SK-N-SH treated with all-trans-retinoic acid at 6 μM for 48 hours (cell line): ENCODE measurements at regions not wholly inside any gene's neighbourhood (a gene's known extent, or its start where the extent isn't known, plus 50 kb on each side); places are given as distances from the start of the nearest gene placed in this dataset.

Source experiments
- ATAC-seq: fragments of 200-7000 bp; cut with Tn5 transposase; 3 replicates; pipeline ENCODE4 v1.9.1; 2020; ENCODE audit warnings: mild to moderate bottlenecking, moderate library complexity
- CSRNP3 ChIP-seq: fragments of 250-450 bp; sonication (Bioruptor Pico); IDR thresholded peaks from 2 replicates; pipeline ENCODE4 v1.5.1; 2021; ENCODE audit warnings: mild to moderate bottlenecking, moderate library complexity
- ESRRG ChIP-seq: fragments of 250-450 bp; sonication (Bioruptor Pico); IDR thresholded peaks from 2 replicates; pipeline ENCODE4 v1.6.1; 2021; ENCODE audit warnings: mild to moderate bottlenecking
- GLIS3 ChIP-seq: fragments of 250-450 bp; sonication (Bioruptor Pico); IDR thresholded peaks from 2 replicates; pipeline ENCODE4 v1.5.0; 2020; ENCODE audit warnings: mild to moderate bottlenecking, moderate library complexity
- ISL1 ChIP-seq: fragments of 250-450 bp; sonication (Bioruptor Pico); IDR thresholded peaks from 2 replicates; pipeline ENCODE4 v2.1.2; 2022; ENCODE audit warnings: mild to moderate bottlenecking, moderate library complexity
- OSR1 ChIP-seq: fragments of 250-450 bp; sonication (Bioruptor Pico); IDR thresholded peaks from 2 replicates; pipeline ENCODE4 v1.8.0; 2022; ENCODE audit warnings: moderate library complexity, mild to moderate bottlenecking, inconsistent platforms
- PATZ1 ChIP-seq: fragments of 250-450 bp; sonication (Bioruptor Pico); IDR thresholded peaks from 2 replicates; pipeline ENCODE4 v1.8.0; 2020; ENCODE audit warnings: mild to moderate bottlenecking, moderate library complexity, borderline replicate concordance
- POU6F1 ChIP-seq: fragments of 250-450 bp; sonication (Bioruptor Pico); IDR thresholded peaks from 2 replicates; pipeline ENCODE4 v1.8.0; 2021; ENCODE audit warnings: low read depth, mild to moderate bottlenecking, moderate library complexity, borderline replicate concordance
- RARB ChIP-seq: fragments of 250-450 bp; sonication (Bioruptor Pico); IDR thresholded peaks from 2 replicates; pipeline ENCODE4 v1.8.0; 2021; ENCODE audit warnings: mild to moderate bottlenecking, moderate library complexity
- SNAI2 ChIP-seq: fragments of 250-450 bp; sonication (Bioruptor Pico); IDR thresholded peaks from 2 replicates; pipeline ENCODE4 v1.5.0; 2020; ENCODE audit warnings: mild to moderate bottlenecking, moderate library complexity
- TCF4 ChIP-seq: fragments of 250-450 bp; sonication (Bioruptor Pico); IDR thresholded peaks from 2 replicates; pipeline ENCODE4 v1.8.0; 2021; ENCODE audit warnings: mild to moderate bottlenecking, moderate library complexity, borderline replicate concordance
- TOX ChIP-seq: fragments of 250-450 bp; sonication (Bioruptor Pico); IDR thresholded peaks from 2 replicates; pipeline ENCODE4 v1.8.0; 2021; ENCODE audit warnings: mild to moderate bottlenecking, moderate library complexity, borderline replicate concordance
- TSHZ2 ChIP-seq: fragments of 250-450 bp; sonication (Bioruptor Pico); IDR thresholded peaks from 2 replicates; pipeline ENCODE4 v1.5.0; 2020; ENCODE audit warnings: mild to moderate bottlenecking, moderate library complexity
- ZC3H10 ChIP-seq: fragments of 250-450 bp; sonication (Bioruptor Pico); IDR thresholded peaks from 2 replicates; pipeline ENCODE4 v1.5.1; 2021; ENCODE audit warnings: mild to moderate bottlenecking, moderate library complexity
- ZFP30 ChIP-seq: fragments of 450-650 bp; formaldehyde crosslinking; IDR thresholded peaks from 2 replicates; pipeline ENCODE4 v1.5.0; 2022; ENCODE audit warnings: mild to moderate bottlenecking, moderate library complexity
- ZNF565 ChIP-seq: fragments of 450-650 bp; formaldehyde crosslinking; conservative IDR thresholded peaks from 2 replicates; pipeline ENCODE4 v1.5.0; 2020; ENCODE audit warnings: low read depth, mild to moderate bottlenecking, moderate library complexity
- ZNF70 ChIP-seq: fragments of 450-650 bp; formaldehyde crosslinking; IDR thresholded peaks from 2 replicates; pipeline ENCODE4 v1.5.0; 2020; ENCODE audit warnings: mild to moderate bottlenecking, moderate library complexity
- ZNF8 ChIP-seq: fragments of 450-650 bp; formaldehyde crosslinking; IDR thresholded peaks from 2 replicates; pipeline ENCODE4 v1.5.0; 2020; ENCODE audit warnings: mild to moderate bottlenecking, moderate library complexity

GRCh38 chr2:129702416-129703176 is 276.9 kb upstream of the RAB6C start:
- no peak for ATAC-seq
- TF ChIP-seq PATZ1 (CRISPR knock-in tag) (no peak), TSHZ2 (CRISPR knock-in tag) (no peak), ZNF70 (no peak), SNAI2 (CRISPR knock-in tag) (no peak), POU6F1 (no peak), TOX (no peak), OSR1 (CRISPR knock-in tag) (no peak), ZNF8 (CRISPR knock-in tag) (no peak), RARB (no peak), ZNF565 (no peak), ESRRG (CRISPR knock-in tag) (no peak), ZFP30 (CRISPR knock-in tag) (no peak)

- TF ChIP-seq RARB (no peak), TSHZ2 (CRISPR knock-in tag) (no peak), ZC3H10 (CRISPR knock-in tag) (no peak), OSR1 (CRISPR knock-in tag) (no peak), GLIS3 (no peak)
- TF ChIP-seq, all 23 proteins: peak for 0
- ATAC-seq: no peak
These were observed 274.4 kb upstream of the RAB6C start for GRCh38 chr2:129705085-129705484.

GRCh38 chr2:129707800-129708199 is 271.7 kb upstream of the RAB6C start:
- no peak for ATAC-seq
- TF ChIP-seq CSRNP3 (CRISPR knock-in tag): no peak
- no peak for TF ChIP-seq ISL1

- no peak for ATAC-seq
- no peak for TF ChIP-seq OSR1 (CRISPR knock-in tag)
- no peak for TF ChIP-seq TCF4 (CRISPR knock-in tag)
- no peak for TF ChIP-seq TSHZ2 (CRISPR knock-in tag)
These were observed 271.1 kb upstream of the RAB6C start for GRCh38 chr2:129708221-129708967.
